GM12878 (cell line): ENCODE measurements at regions not wholly inside any gene's neighbourhood (a gene's known extent, or its start where the extent isn't known, plus 50 kb on each side); places are given as distances from the start of the nearest gene placed in this dataset.

ENCODE experiments used
- ATAC-seq: fragments of 200-7000 bp; cut with Tn5 transposase; 3 replicates; pipeline ENCODE4 v1.9.1; 2020; ENCODE audit warnings: mild to moderate bottlenecking, moderate library complexity
- BruUV-seq: library from RNA; stranded (reverse); fragments of 400-500 nt; replicated peaks from 2 replicates; lab custom pipeline; 2021; lab: Mats Ljungman, UMichigan
- CTCF ChIA-PET: fragments of 300-600 bp; sonication (Branson Sonifier 250); formaldehyde crosslinking; extraction: SDS; loops from one replicate; lab custom pipeline; 2021; ENCODE audit warnings: inconsistent platforms; lab: Yijun Ruan, JAX
- POLR2A ChIA-PET: fragments of 350-600 bp; formaldehyde crosslinking; extraction: SDS; loops from one replicate; lab custom pipeline; 2021; ENCODE audit warnings: inconsistent platforms; lab: Charles Lee
- RAD21 ChIA-PET: fragments of 300-600 bp; sonication (Branson Sonifier 250); formaldehyde crosslinking; loops from one replicate; lab custom pipeline; 2023; ENCODE audit warnings: antibody characterized with exemption; ENCODE audit not compliant: unreplicated experiment; lab: Charles Lee
- SMC1A ChIA-PET: fragments of 300-600 bp; sonication (Branson Sonifier 250); formaldehyde crosslinking; loops from one replicate; lab custom pipeline; 2023; ENCODE audit not compliant: unreplicated experiment, uncharacterized antibody; lab: Charles Lee
- DNase-seq: peaks from one replicate; pipeline ENCODE4 v3.0.0-alpha.2; 2011; ENCODE audit warnings: low read depth, low spot score
- FAIRE-seq: peaks from 3 replicates; lab custom pipeline; 2011; peaks lifted over from hg19 to GRCh38; lab: Jason Lieb, UNC
- H2AFZ ChIP-seq: 2 replicates; pipeline ENCODE4 v1.6.0; 2011; ENCODE audit warnings: low read depth, low read length, control low read depth; ENCODE audit not compliant: control insufficient read depth
- H3K27ac ChIP-seq: 2 replicates; pipeline ENCODE4 v1.5.1; 2011; ENCODE audit warnings: control low read depth; ENCODE audit not compliant: control insufficient read depth, insufficient read depth
- H3K27me3 ChIP-seq, 2 experiments: replicated peaks in 1 of 2; 2 replicates each; pipeline versions ENCODE4 v1.6.0 to v1.6.1; 2011; ENCODE audit warnings: low read length in 1 of 2; ENCODE audit not compliant: control insufficient read depth in 2 of 2, insufficient read depth in 2 of 2
- H3K36me3 ChIP-seq, 2 experiments: 2 replicates each; pipeline ENCODE4 v1.5.1; 2011; ENCODE audit warnings: low read length in 1 of 2; ENCODE audit not compliant: control insufficient read depth in 2 of 2, insufficient read depth in 2 of 2
- H3K4me1 ChIP-seq: 2 replicates; pipeline ENCODE4 v1.6.1; 2011; ENCODE audit warnings: mild to moderate bottlenecking, low read length, moderate library complexity, mixed read lengths; ENCODE audit not compliant: control insufficient read depth, insufficient read depth
- H3K4me2 ChIP-seq: 2 replicates; pipeline ENCODE4 v1.6.0; 2011; ENCODE audit warnings: control low read depth; ENCODE audit not compliant: control insufficient read depth, insufficient read depth
- H3K4me3 ChIP-seq: fragments of 200-600 bp; sonication (generic); 2 replicates; pipeline ENCODE4 v1.5.1; 2016
- H3K79me2 ChIP-seq: 2 replicates; pipeline ENCODE4 v1.6.0; 2011; ENCODE audit warnings: low read length; ENCODE audit not compliant: control insufficient read depth, insufficient read depth
- H3K9ac ChIP-seq: 2 replicates; pipeline ENCODE4 v1.8.0; 2011; ENCODE audit warnings: low read length, control low read depth, mixed read lengths; ENCODE audit not compliant: control insufficient read depth, insufficient read depth
- H3K9me3 ChIP-seq: replicated peaks from 3 replicates; pipeline ENCODE4 v1.5.1; 2011; ENCODE audit warnings: mild to moderate bottlenecking, low read length; ENCODE audit not compliant: control insufficient read depth, insufficient read depth
- H4K20me1 ChIP-seq: 2 replicates; pipeline ENCODE4 v1.6.0; 2011; ENCODE audit not compliant: control insufficient read depth, insufficient read depth
- BMI1 ChIP-seq: fragments of 450-650 bp; IDR thresholded peaks from 2 replicates; pipeline ENCODE4 v1.6.1; 2016; ENCODE audit warnings: mild to moderate bottlenecking, moderate library complexity, borderline replicate concordance
- EZH2 ChIP-seq: IDR thresholded peaks from 2 replicates; pipeline ENCODE4 v1.6.1; 2012; ENCODE audit warnings: low read depth, mild to moderate bottlenecking, control low read depth, inconsistent platforms, low read length, borderline replicate concordance; ENCODE audit not compliant: control insufficient read depth
- GABPA ChIP-seq: IDR thresholded peaks from 2 replicates; pipeline ENCODE4 v1.6.1; 2014; ENCODE audit warnings: antibody characterized with exemption, low read depth, mild to moderate bottlenecking, inconsistent platforms
- NFYA ChIP-seq: IDR thresholded peaks from 2 replicates; pipeline ENCODE4 v1.6.1; 2011; ENCODE audit warnings: low read depth, mild to moderate bottlenecking, low read length, improper control_type of control experiment, borderline replicate concordance
- RFX5 ChIP-seq: IDR thresholded peaks from 2 replicates; pipeline ENCODE4 v1.6.1; 2011; ENCODE audit warnings: low read depth, low read length, improper control_type of control experiment
- SMARCA5 ChIP-seq: fragments of 450-650 bp; IDR thresholded peaks from 2 replicates; pipeline ENCODE4 v1.6.1; 2017; ENCODE audit warnings: mild to moderate bottlenecking
- WGBS: methylation state at CpG from one replicate; pipeline ENCODE4 v1.1.6; 2016; ENCODE audit warnings: low lambda C conversion rate; ENCODE audit not compliant: insufficient replicate concordance, insufficient coverage; ENCODE audit errors: missing lambda C conversion rate; 5-methylcytosine and 5-hydroxymethylcytosine counted together
- in situ Hi-C: fragments of 300-500 bp; cut with MboI; formaldehyde crosslinking; loops from 9 replicates; pipeline ENCODE4 v1.14.3; 2018; ENCODE audit warnings: mixed read lengths
- intact Hi-C: fragments of 100-400 bp; cut with micrococcal nuclease; formaldehyde crosslinking; loops from one replicate; pipeline ENCODE4 v1.14.2; 2022; ENCODE audit not compliant: unreplicated experiment
- TF ChIP-seq, protein P1 (sequence below): fragments of 450-650 bp; IDR thresholded peaks from 2 replicates; pipeline ENCODE4 v1.6.1; 2018; ENCODE audit warnings: borderline replicate concordance, mild to moderate bottlenecking; ENCODE audit not compliant: partially characterized antibody
- TF ChIP-seq, protein P2 (sequence below): fragments of 450-650 bp; IDR thresholded peaks from 2 replicates; pipeline ENCODE4 v1.6.1; 2017; ENCODE audit warnings: mild to moderate bottlenecking, moderate library complexity
- TF ChIP-seq, protein P3 (sequence below): fragments of 450-650 bp; IDR thresholded peaks from 2 replicates; pipeline ENCODE4 v1.6.1; 2016; ENCODE audit warnings: mild to moderate bottlenecking
- TF ChIP-seq, protein P4 (sequence below): fragments of 450-650 bp; formaldehyde crosslinking; IDR thresholded peaks from 2 replicates; pipeline ENCODE4 v1.5.0; 2022; ENCODE audit warnings: mild to moderate bottlenecking, missing genetic modification characterization

DNA sequence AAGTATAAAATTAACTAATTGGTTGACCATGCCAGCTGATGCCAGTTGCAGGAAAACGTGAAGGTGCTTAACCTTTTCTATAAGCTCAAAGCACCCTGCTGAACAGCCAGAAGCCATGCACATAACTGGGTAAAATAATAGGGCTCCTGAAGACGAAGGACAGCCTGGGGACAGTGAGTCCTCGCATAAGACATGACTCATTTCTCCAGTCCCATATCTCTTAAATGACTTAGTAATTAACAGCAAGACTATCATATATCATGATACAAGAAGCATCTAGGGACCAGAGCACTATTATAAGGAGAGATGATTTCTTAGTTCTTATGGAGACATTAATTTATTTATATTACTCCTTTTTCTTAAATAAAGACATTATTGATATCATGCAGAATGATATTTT lies 100.5 kb upstream of the DOK6 start (continued):
- no peak for TF ChIP-seq EZH2
- TF ChIP-seq, protein P1, sequence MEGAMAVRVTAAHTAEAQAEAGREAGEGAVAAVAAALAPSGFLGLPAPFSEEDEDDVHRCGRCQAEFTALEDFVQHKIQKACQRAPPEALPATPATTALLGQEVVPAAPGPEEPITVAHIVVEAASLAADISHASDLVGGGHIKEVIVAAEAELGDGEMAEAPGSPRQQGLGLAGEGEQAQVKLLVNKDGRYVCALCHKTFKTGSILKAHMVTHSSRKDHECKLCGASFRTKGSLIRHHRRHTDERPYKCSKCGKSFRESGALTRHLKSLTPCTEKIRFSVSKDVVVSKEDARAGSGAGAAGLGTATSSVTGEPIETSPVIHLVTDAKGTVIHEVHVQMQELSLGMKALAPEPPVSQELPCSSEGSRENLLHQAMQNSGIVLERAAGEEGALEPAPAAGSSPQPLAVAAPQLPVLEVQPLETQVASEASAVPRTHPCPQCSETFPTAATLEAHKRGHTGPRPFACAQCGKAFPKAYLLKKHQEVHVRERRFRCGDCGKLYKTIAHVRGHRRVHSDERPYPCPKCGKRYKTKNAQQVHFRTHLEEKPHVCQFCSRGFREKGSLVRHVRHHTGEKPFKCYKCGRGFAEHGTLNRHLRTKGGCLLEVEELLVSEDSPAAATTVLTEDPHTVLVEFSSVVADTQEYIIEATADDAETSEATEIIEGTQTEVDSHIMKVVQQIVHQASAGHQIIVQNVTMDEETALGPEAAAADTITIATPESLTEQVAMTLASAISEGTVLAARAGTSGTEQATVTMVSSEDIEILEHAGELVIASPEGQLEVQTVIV, result no peak
- TF ChIP-seq, protein P2, sequence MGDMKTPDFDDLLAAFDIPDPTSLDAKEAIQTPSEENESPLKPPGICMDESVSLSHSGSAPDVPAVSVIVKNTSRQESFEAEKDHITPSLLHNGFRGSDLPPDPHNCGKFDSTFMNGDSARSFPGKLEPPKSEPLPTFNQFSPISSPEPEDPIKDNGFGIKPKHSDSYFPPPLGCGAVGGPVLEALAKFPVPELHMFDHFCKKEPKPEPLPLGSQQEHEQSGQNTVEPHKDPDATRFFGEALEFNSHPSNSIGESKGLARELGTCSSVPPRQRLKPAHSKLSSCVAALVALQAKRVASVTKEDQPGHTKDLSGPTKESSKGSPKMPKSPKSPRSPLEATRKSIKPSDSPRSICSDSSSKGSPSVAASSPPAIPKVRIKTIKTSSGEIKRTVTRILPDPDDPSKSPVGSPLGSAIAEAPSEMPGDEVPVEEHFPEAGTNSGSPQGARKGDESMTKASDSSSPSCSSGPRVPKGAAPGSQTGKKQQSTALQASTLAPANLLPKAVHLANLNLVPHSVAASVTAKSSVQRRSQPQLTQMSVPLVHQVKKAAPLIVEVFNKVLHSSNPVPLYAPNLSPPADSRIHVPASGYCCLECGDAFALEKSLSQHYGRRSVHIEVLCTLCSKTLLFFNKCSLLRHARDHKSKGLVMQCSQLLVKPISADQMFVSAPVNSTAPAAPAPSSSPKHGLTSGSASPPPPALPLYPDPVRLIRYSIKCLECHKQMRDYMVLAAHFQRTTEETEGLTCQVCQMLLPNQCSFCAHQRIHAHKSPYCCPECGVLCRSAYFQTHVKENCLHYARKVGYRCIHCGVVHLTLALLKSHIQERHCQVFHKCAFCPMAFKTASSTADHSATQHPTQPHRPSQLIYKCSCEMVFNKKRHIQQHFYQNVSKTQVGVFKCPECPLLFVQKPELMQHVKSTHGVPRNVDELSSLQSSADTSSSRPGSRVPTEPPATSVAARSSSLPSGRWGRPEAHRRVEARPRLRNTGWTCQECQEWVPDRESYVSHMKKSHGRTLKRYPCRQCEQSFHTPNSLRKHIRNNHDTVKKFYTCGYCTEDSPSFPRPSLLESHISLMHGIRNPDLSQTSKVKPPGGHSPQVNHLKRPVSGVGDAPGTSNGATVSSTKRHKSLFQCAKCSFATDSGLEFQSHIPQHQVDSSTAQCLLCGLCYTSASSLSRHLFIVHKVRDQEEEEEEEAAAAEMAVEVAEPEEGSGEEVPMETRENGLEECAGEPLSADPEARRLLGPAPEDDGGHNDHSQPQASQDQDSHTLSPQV, result no peak

DNA sequence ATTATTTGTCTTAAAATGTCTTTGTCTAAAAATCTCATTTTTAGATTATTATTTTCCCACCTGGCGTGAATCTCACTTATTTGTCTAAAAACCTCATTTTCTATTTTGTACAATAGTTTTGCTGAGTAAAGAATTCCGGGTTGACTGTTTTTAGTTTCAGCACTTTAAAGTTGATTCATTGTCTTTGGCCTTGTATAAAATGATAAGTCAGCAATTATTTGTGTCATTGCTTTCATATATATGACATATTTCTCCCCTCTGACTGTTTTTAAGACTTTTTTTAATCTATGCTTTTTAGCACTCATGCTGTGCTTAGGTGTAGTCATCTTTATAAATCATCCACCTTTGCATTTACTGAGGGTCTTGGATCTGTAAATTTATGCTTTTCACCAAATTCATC lies 92.1 kb upstream of the DOK6 start:
- no peaks in the 10 kb centered on the region for H3K9me3 ChIP-seq
- H3K4me1 ChIP-seq, result no peaks in the 10 kb centered on the region
- SMC1A ChIA-PET, result no interaction called here
- no peaks in the 10 kb centered on the region for H3K27me3 ChIP-seq
- H3K27ac ChIP-seq, result no peak overlapping the region
- no peak overlapping the region for H3K4me3 ChIP-seq
- H3K79me2 ChIP-seq, result no peaks in the 10 kb centered on the region
- POLR2A ChIA-PET, result no interaction called here
- RAD21 ChIA-PET, result no interaction called here
- H3K36me3 ChIP-seq, result no peaks in the 10 kb centered on the region
- FAIRE-seq (no peak), DNase-seq (no peak), ATAC-seq (no peak)
- 0% methylated on average over 2 of the region's 2 CpGs for WGBS
- in situ Hi-C loops (no loop called here), intact Hi-C loops (no loop called here)
- H4K20me1 ChIP-seq, result no peaks in the 10 kb centered on the region
- CTCF ChIA-PET, result no interaction called here
- H3K4me2 ChIP-seq, result no peak overlapping the region
- TF ChIP-seq GABPA (no peak), BMI1 (no peak), NFYA (no peak), RFX5 (no peak), SMARCA5 (no peak)
- TF ChIP-seq, protein P3, sequence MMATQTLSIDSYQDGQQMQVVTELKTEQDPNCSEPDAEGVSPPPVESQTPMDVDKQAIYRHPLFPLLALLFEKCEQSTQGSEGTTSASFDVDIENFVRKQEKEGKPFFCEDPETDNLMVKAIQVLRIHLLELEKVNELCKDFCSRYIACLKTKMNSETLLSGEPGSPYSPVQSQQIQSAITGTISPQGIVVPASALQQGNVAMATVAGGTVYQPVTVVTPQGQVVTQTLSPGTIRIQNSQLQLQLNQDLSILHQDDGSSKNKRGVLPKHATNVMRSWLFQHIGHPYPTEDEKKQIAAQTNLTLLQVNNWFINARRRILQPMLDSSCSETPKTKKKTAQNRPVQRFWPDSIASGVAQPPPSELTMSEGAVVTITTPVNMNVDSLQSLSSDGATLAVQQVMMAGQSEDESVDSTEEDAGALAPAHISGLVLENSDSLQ, result no peak
- TF ChIP-seq, protein P4, sequence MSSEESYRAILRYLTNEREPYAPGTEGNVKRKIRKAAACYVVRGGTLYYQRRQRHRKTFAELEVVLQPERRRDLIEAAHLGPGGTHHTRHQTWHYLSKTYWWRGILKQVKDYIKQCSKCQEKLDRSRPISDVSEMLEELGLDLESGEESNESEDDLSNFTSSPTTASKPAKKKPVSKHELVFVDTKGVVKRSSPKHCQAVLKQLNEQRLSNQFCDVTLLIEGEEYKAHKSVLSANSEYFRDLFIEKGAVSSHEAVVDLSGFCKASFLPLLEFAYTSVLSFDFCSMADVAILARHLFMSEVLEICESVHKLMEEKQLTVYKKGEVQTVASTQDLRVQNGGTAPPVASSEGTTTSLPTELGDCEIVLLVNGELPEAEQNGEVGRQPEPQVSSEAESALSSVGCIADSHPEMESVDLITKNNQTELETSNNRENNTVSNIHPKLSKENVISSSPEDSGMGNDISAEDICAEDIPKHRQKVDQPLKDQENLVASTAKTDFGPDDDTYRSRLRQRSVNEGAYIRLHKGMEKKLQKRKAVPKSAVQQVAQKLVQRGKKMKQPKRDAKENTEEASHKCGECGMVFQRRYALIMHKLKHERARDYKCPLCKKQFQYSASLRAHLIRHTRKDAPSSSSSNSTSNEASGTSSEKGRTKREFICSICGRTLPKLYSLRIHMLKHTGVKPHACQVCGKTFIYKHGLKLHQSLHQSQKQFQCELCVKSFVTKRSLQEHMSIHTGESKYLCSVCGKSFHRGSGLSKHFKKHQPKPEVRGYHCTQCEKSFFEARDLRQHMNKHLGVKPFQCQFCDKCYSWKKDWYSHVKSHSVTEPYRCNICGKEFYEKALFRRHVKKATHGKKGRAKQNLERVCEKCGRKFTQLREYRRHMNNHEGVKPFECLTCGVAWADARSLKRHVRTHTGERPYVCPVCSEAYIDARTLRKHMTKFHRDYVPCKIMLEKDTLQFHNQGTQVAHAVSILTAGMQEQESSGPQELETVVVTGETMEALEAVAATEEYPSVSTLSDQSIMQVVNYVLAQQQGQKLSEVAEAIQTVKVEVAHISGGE (CRISPR knock-in tag), result no peak
- no peak overlapping the region for H3K9ac ChIP-seq
- H2AFZ ChIP-seq, result no peak overlapping the region
- no TSS peak for BruUV-seq
